DMS114 treated with DMSO at 0.1 percent for 48 hours (cell line): ENCODE measurements at regions not wholly inside any gene's neighbourhood (a gene's known extent, or its start where the extent isn't known, plus 50 kb on each side); places are given as distances from the start of the nearest gene placed in this dataset.
"Not testable (repeated sequence)": the region's sequence is repeated elsewhere in the genome, so short reads cannot be mapped to it uniquely, and the experiment has no call there.

Experiments used
- DNase-seq: peaks from one replicate; lab custom pipeline; 2025; ENCODE audit not compliant: unreplicated experiment; lab: John Stamatoyannopoulos, UW

DNA sequence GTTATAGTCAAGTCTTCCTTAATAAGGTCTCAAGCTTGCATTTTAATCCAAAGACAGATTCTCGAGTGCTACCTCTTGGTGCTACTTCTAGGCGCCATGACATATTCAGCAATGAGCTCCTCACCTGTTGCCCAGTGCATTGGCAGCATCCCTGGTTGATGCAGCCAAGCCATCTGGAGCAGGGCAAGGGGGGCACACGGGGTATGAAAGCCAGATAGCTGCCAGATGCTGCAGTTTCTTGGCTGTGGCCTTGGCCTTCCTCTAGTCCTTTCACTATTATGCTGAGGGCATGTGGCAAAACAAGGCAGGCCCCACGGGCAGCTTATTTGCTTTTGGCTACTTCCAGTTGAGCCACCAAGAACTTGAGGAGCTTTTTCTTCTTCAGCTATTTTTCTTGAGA, 168.6 kb upstream of the PGRMC2 start:
- DNase-seq, result no peak

DNA sequence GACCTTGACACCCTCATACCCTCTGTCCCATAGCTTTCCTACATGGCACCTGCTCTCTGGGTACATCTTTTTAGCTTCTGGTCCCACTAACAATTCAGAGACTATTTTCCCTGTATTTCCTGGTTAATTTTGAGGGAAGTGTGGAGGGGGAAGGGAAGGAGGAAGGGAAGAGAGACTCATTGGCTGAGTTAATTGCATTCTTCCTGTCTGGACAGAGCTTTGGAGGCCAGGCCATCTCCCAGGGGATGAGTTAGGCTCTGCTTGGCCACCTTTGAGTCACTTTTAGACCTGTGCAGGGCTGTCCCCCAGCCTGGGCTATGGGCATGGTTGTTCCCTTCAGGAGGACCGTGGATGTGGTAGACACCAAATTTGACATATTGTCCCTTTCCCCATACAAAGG, 167.9 kb upstream of the PGRMC2 start:
- DNase-seq, result no peak

DNA sequence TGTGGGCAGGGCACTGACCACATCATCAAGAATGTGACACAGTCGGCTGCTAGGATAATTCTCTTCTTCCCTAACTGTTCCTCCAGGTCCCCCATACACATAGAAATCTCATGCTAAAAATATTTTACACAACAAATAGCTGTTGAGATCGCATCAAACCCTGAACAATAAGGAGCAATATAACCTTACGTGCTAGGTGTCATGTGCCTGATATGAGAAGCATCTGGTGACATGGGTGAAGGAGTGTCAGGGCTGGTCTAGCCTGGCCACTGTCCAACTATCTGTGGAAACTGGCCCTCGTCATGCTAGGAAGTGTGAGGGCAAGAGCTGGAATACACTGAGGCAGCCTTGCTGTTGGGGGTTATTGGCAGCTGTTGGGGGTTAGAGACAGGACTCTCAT, 167.3 kb upstream of the PGRMC2 start:
- DNase-seq, result no peak

DNA sequence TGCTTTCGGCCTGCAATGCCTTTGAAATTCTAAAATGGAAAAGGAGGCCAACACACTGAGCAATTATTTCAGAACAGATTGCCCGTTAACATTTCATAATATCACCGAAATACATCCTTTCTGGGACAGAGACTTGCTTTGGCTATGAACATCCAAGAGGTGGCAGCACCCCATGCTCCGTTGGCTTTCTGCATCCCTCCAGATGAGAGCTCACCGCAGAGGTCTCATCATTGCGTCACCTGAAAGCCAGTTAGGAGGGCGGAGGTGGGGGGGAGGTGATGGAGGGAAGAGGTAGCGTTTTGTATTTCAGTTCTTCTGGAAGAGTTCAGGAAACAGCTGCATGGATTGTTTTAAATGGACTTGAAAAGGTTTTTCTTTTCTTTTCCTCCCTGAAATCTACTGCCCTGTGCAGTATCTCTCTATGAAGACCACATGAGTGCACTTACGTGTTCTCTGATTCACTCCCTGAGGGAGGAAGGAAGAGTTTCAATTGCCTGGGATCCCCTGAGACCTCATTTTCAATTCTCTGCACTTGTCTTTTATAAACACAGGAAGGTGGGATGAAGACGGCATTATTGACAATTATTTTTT, 166.8 kb upstream of the PGRMC2 start:
- DNase-seq, result peak; percentile 29

DNA sequence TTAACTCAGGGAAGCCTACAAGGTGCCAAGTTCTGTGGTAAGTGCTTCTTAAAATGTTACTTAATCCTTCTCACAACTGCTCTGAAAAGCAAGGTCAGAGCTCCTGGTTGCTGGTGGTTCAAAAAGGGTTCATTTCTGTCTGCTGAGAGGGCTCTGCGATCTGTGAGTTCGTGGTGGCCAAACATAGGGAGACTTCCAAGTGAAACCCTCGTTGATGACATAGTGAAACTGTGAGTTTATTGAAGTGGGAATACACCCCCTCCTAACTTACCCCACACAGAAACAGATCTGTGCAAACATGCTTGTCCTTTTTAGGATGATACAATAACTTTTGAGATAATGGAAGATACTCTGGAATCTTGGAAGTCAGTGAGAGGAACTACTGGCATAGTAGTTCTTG, 164.8 kb upstream of the PGRMC2 start:
- DNase-seq, result no peak

DNA sequence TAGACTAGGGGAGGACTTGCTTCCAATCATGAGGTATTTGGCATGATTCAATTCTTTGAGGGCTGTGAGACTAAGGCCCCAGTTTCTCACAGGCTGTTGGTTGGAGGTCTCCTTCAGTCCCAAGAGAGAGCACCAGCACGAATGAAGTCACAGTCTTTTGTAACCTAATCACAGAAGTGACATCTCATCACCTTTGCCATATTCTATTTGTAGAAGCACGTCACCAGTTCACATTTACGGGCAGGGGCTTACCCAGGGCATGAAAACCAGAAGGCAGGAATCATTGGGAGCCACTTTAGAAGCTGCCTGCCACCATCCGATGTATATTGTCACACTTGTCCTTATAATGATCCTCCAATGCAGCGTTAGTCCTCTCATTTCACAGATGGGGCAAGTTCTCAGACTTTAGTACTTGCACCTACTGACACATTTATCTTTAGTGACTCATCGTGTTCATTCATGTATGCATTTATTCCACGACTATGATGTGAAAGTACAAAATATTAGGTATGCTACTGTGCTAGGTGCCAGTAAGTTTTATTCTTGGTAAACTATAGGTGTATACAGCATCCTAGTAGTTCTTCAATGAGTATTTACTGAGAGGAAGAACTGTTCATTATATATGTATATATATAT, 163.8 kb upstream of the PGRMC2 start:
- DNase-seq, result no peak

DNA sequence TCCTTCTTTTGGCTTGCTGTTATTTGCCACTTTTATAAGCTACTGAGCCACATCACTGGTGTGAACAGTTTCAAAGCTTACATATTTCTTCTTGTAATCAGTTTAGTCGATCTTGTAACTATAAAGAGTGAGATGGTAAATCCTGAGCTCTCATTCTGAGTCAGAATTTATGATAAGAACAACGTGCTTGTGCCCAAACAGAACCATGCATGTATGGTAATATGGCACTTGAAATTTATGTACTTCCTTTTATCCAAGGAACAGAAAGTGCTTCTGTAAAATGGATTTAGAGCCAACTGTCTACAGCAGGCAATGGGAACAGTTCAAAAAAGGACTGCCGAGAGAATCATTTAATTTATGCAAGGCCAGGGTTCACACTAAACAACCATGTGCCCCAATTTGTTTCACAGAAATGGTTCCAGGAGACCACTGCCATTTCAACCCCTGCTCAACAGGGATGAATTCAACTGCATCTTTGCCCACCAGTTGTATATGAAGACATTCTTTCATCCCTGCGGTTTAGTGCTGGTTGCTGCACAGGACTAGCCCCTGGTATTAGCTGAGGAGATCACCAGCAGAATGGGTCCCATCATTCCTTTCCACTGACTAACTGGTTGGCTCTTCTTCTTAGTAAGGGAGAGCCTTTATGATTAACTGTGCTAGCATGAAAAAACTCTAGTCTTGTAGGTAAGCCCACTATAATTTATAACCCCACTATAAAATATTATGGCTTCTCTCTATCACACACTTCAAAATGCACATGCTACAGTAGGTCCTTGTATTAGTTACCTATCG, 162.9 kb upstream of the PGRMC2 start:
- DNase-seq, result no peak

DNA sequence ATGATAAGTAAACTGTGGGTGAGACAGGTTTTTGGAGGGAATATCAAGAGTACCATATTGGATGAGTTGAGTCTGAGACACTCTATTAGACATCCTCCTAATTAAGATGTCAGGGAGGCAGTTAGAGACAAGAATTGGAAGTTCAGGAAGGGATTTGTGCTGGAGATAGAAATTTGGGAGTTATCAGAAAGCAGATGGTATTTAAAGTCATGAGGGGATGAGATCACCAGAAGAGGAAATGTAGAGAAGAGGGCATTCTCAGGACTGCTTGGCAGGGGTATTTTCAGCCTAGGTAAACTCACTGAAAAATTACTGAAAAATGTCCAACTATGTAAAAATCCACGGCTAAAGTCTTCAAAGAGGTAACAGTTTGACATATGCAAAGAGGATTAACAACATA, 161.6 kb upstream of the PGRMC2 start:
- no peak for DNase-seq

DNA sequence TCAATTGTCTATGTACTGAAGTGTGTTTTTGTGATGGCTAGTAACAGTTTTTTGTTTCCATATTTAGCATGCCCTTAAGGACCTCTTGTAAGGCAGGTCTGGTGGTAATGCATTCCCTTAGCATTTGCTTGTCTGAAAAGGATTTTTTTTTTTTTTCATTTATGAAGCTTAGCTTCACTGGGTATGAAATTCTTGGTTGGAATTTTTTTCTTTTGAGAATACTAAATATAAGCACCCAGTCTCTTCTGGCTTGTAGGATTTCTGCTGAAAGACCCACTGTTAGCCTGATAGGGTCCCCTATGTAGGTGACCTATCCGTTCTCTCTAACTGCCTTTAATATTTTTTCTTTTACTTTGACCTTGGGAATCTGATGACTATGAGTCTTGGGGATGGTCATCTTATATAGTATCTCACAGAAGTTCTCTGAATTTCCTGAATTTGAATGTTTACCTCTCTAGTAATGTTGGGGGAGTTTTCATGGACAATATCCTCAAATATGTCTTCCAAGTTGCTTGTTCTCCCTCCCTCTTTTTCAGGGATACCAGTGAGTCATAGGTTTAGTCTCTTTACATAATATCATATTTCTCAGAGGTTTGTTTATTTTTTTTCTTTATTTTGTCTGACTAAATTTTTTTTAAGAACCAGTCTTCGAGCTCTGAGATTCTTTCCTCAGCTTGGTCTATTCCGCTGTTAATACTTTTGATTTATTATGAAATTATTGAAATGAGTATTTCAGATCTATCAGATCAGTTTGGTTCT, 157.1 kb upstream of the PGRMC2 start:
- no peak for DNase-seq

DNA sequence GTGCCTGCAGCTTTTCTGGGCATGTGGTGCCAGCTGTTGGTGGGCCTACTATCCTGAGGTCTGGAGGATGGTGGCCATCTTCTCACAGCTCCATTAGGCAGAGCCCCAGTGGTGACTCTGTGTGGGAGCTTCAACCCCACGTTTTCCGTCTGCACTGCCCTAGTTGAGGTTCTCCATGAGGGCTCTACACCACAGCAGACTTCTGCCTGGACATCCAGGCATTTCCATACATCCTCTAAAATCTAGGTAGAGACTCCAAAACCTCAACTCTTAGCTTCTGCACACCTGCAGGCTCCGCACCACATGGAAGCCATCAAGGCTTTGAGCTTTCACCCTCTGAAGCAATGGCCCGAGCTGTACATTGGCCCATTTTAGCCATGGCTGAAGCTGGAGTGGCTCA, 153.3 kb upstream of the PGRMC2 start:
- no peak for DNase-seq

DNA sequence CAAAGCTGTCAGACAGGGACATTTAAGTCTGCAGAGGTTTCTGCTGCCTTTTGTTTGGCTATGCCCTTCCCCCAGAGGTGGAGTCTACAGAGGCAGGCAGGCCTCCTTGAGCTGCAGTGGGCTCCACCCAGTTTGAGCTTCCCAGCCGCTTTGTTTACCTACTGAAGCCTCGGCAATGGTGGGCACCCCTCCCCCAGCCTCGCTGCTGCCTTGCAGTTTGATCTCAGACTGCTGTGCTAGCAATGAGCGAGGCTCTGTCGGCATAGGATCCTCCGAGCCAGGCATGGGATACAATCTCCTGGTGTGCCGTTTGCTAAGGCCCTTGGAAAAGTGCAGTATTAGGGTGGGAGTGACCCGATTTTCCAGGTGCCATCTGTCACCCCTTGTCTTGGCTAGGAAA, 149.4 kb upstream of the PGRMC2 start:
- not testable (repeated sequence) for DNase-seq

DNA sequence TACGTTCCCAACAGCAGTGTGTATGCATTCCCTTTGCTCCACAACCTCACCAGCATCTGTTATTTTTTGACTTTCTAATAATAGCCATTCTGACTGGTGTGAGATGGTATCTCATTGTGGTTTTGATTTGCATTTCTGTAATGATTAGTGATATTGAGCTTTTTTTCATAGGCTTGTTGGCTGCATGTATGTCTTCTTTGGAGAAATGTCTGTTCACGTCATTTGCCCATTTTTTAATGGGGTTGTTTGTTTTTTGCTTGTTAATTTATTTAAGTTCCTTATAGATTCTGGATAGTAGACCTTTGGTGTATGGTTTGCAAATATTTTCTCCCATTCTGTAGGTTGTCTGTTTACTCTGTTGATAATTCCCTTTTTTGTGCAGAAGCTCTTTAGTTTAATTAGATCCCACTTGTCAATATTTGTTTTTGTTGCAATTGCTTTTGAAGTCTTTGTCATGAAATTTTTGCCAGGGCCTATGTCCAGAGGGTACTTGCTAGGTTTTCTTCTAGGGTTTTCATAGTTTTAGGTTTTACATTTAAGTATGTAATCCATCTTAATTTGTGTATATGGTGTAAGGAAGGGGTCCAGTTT, 141.5 kb upstream of the PGRMC2 start:
- not testable (repeated sequence) for DNase-seq

DNA sequence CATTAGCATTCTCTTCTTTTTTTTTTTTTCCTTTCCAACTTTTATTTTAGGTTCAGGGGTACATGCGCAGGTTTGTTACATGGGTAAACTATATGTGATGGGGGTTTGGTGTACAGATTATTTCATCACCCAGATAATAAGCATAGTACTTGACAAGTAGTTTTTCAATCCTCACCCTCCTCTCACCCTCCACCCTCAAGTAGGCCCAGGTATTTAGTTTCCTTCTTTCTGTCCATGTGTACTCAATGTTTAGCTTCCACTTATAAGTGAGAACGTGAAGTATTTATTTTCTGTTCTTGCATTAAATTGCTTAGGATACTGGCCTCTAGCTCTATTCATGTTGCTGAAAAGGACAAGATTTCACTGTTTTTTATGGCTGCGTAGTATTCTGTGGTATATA, 140.8 kb upstream of the PGRMC2 start:
- DNase-seq, result no peak

DNA sequence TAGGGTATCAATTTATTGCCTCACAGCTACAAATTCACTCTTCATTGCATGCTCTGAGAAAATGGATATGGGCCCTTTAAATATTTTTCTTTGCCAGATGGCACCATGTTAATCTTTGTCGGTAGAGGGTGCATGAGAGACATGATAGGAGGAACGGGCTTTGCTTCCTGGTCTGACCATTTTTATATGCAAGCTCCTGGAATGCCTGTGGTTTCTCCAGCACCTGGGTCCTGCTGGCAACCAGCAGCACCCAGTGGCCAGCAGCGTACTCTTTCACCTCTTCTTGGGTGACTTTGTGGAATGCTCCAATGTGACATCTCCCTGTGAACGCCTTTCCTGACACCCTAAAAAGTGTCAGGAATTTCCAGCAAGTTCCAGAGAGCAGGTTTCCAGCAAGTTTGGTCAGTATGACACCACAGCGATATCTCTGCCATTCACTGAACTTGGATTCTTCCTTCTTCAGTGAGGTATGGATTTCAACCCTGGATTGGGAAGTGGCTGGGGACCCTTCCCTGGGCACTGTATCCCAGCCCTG, 140.3 kb upstream of the PGRMC2 start:
- DNase-seq, result no peak

DNA sequence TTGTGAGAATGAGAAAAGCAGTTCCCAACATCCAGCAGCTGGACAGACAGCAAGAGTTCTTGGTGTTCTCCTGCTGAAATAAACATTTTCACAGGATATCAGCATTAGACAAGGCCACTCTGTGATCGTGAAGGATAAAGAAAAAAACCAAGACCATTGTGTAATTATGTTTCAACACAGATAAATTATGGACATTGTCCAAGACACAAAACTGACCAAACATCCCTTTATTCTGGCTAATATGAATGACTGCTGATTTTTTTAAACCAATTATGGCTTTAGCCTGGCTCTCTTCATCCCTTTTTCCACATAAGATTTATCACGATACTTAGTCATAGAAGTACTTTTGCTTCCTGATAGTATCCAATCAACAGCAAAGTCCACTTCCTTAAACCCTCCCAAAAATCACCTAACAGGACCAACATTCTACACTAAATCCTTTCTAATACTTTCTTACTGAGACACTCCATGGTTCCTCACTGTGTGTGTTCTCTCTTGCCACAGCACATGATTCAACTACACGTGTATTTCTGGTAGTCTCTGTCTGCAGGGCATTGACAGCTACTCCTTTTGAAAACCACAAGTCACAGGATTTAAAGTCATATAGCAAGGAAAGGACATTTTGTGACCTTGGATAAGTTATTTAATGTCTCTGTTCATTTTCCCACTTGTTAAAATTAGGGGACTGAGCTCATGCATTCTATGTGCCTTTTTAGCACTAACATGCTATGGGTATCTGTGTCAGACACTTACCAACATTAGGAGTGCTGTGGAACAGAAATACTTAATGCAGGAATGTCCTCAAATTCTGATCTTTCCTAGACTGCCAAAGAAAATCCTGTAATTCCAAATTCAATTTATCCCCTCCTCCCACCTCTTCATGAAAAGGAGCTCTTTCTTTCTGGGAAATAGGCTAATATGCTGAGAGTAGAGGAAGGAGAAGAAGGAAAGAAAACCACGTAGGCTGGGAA, 137.2 kb upstream of the PGRMC2 start:
- no peak for DNase-seq

DNA sequence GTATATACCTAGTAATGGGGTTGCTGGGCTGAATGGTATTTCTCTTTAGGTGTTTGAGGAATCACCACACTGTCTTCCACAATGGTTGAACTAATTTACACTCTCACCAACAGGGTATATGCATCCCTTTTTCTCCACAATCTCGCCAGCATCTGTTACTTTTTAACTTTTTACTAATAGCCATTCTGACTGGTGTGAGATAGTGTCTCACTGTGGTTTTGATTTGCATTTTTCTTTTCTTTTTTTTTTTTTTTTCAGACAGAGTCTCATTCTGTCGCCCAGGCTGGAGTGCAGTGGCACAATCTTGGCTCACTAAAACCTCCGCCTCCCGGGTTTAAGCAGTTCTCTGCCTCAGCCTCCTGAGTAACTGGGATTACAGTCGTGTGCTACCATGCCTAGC, 134.7 kb upstream of the PGRMC2 start:
- not testable (repeated sequence) for DNase-seq

DNA sequence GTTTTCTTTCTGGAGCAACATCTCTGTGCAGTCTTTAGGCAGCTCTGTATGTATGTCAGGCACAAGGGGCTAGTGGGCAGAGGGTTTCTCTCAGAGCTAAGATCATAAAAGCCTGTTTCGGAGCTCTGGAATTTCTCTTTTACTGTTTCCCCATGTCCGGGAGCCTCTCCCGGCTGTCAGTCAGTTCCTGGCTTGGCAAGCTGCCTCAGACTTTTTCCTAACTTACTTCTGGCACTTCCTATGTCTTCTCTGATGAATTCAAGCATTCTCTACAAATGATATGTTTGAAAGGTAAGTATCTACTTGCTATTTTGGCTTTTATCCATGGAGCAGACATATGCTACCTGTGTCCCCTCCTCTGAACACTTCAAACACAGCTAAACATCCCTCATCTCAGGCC, 129.3 kb upstream of the PGRMC2 start:
- no peak for DNase-seq

DNA sequence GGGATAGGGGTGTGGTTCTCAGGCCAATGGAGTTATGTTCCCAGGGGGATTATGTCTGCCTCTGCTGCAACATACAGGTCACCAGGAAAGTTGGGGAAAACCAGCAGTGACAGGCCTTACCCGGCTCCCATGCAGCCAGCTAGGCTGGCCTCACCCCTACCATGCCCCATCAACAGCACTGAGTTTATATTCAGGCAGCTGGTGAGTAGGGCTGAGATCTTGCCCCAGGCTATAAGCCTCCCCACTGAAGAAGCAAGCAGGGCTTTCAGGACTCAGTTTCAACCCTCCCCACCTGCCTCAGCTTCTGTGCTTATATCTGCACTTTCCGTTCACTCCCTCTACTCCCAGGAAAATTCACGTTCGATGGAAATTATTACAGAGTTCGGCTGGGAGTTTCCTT, 122.4 kb upstream of the PGRMC2 start:
- no peak for DNase-seq

DNA sequence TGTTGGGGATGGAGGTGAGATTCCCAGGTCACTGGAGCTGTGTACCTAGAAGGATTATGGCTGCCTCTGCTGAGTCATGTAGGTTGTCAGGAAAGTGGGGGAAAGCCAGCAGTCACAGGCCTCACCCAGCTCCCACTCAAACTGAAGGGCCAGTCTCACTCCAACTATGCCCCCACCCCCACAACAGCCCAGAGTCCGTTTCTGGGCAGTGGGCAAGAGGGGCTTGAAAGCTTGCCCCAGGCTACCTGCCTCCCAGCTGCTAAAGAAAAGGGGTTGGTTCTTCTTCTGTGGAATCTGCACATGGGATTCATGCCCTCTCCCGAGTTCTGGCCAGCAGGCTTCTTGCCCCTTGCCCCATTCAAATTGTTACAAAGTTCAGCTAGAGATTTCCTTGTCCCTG, 116.0 kb upstream of the PGRMC2 start:
- DNase-seq, result no peak

DNA sequence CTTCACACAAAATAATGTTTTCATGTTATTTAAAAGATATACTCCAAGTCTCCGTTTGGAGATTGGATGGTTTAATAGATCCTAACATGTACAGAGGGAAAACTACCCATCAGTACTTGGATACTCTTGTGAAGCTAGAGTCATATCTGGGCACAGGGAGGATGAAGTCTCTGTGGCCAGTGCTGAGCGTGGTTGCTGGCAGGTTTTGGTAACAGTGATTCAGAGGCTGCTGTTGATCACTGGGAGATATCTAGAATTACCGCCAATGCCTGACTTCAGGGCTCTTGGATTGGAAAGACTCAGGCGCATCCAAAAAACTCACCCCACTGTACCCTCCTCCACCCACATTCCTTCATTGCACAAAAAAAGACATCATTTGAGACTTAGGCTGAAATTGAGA, 107.2 kb upstream of the PGRMC2 start:
- no peak for DNase-seq
